ENCODE measurements at regions not wholly inside any gene's neighbourhood (a gene's known extent, or its start where the extent isn't known, plus 50 kb on each side); places are given as distances from the start of the nearest gene placed in this dataset.
"Not testable (repeated sequence)": the region's sequence is repeated elsewhere in the genome, so short reads cannot be mapped to it uniquely, and the experiment has no call there.

DNA sequence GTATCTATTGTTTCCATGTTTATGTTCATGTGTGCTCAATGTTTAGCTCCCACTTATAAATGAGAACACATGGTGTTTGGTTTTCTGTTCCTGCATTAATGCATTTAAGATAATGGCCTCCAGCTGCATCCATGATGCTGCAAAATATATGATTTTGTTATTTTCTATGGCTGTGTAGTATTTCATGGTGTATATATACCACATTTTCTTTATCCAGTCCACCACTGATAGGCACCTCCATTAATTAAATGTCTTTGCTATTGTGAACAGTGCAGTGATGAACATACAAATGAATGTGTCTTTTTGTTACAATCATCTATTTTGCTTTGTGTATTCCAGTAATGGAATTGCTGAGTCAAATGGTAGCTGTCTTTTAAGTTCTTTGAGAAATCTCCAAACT is 329.4 kb upstream of the MAGI2 start:
- H3K4me1 Mint-ChIP-seq, result no peaks in the 10 kb centered on the region
- peaks cover 4% of the 10 kb centered on the region for H3K9me3 Mint-ChIP-seq
- no peak overlapping the region for H3K27ac Mint-ChIP-seq
- H3K36me3 Mint-ChIP-seq, result no peaks in the 10 kb centered on the region
- DNase-seq (ENCODE audit: low spot score in 2 of 2) (no peak), ATAC-seq (ENCODE audit: low read depth) (no peak)
- H3K27me3 Mint-ChIP-seq, result no peaks in the 10 kb centered on the region
- H3K4me3 Mint-ChIP-seq, result no peak overlapping the region

DNA sequence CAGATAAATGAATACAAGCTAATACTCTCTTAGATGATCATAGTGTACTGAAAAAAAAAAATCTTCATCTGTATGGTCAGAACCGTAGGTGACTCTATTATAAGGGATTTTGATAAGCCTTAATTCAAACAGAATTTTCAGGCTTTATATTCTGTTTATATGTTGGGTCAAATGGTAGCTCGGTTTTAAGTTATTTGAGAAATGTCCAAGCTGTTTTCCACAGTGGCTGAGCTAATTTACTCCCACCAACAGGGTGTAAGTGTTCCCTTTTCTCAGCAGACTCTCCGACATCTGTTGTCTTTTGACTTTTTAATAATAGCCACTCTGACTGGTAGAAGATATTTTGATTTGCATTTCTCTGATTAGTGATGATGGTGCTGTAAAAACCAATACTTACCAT is 328.8 kb upstream of the MAGI2 start:
- Mint-ChIP-seq H3K4me1 (no peaks in the 10 kb centered on the region), H3K27me3 (no peaks in the 10 kb centered on the region), H3K36me3 (no peaks in the 10 kb centered on the region), H3K4me3 (no peak overlapping the region), H3K27ac (no peak overlapping the region), H3K9me3 (peaks cover 4% of the 10 kb centered on the region)
- no peak for ATAC-seq (ENCODE audit: low read depth)
- DNase-seq (ENCODE audit: low spot score in 2 of 2), result no peak

DNA sequence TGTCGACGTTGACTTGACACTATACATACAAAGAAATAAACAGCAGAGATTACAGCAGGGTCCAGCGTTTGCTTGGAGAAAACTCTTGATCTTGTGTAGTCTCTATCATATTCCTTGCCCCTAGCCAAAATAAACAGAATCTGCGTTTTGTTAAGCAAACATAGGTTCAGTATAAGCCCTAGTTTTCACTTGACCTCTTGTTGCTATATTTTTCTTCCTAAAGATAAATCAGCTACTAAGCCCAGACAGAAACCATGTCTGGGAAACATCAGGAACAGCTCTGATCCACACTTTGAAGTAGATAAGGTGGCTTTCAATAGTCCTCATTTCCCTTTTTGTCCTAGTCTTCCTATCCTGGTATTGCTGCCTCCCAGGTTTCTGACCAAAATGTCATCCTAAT is 328.2 kb upstream of the MAGI2 start:
- no peak for ATAC-seq (ENCODE audit: low read depth)
- H3K4me1 Mint-ChIP-seq, result no peaks in the 10 kb centered on the region
- peaks cover 5% of the 10 kb centered on the region for H3K9me3 Mint-ChIP-seq
- no peak overlapping the region for H3K27ac Mint-ChIP-seq
- no peaks in the 10 kb centered on the region for H3K27me3 Mint-ChIP-seq
- DNase-seq (ENCODE audit: low spot score in 2 of 2), result no peak
- no peaks in the 10 kb centered on the region for H3K36me3 Mint-ChIP-seq
- no peak overlapping the region for H3K4me3 Mint-ChIP-seq

DNA sequence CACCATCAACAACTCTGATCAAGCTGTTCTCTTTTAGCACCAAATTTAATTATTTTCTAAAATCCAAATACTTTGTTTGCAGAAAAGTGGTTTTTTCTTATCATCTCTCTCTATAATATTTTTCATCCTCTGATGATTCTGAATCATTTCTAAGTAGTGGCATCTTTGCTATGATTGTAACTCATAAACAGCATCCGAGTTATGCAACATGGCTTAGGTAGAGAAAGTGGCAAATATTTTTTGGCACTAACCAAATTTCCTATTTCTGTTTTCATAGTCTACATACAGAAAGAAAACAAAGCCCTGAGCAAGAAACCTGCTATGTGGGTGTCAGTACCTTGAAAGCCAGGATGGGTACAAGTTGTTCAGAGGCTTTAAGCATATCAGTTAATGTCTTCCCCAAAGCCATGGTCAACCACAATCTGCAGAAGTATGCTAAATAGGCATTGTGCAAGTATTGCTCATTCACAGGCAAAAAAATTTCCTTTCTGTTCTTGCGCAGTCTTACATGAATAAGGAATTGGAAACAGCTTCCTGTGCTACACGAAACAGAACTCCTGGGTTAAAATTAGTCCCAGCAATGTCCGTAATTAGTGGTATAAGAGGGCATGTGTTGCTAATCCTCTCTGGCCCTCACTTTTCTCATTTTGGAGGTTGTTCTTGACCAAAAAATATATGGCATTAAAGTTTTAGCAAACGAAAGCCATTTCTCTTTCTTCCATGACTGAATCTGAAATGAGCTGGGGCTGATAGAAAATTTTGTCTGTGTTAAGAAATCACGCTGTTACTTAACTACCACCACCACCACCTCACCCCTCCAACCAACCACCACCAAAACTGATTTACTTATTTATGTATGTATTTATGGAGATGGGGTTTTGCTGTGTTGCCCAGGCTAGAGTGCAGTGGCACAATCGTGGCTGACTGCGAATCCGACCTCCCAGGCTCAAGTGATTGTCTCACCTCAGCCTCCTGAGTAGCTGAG is 325.6 kb upstream of the MAGI2 start:
- H3K36me3 Mint-ChIP-seq, result no peaks in the 10 kb centered on the region
- H3K9me3 Mint-ChIP-seq, result peaks cover 5% of the 10 kb centered on the region
- no peaks in the 10 kb centered on the region for H3K27me3 Mint-ChIP-seq
- H3K27ac Mint-ChIP-seq, result no peak overlapping the region
- H3K4me3 Mint-ChIP-seq, result no peak overlapping the region
- no peaks in the 10 kb centered on the region for H3K4me1 Mint-ChIP-seq
- no peak for DNase-seq (ENCODE audit: low spot score in 2 of 2)
- no peak for ATAC-seq (ENCODE audit: low read depth)

DNA sequence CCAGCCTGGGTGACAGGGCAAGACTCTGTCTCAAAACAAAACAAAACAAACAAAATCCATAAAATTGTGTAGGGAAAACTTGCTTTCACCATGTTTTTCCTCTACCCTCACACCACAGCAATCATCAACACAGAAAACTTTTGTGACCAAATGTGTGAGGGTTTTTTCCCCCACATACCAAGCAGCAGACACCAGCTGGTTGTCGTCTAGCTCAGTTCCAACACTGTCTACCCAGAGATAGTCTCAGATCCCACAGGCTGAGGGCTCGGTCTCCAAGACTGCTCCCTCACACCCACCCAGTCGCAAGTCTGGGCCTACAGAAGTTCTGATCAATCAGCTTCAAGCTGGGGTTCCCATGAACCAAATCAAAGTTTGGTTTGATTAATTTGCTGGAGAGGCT is 322.4 kb upstream of the MAGI2 start:
- Mint-ChIP-seq H3K4me3 (no peak overlapping the region), H3K9me3 (peaks cover 3% of the 10 kb centered on the region), H3K4me1 (no peaks in the 10 kb centered on the region), H3K27ac (no peak overlapping the region), H3K36me3 (no peaks in the 10 kb centered on the region), H3K27me3 (no peaks in the 10 kb centered on the region)
- DNase-seq (ENCODE audit: low spot score in 2 of 2) (no peak), ATAC-seq (ENCODE audit: low read depth) (no peak)

DNA sequence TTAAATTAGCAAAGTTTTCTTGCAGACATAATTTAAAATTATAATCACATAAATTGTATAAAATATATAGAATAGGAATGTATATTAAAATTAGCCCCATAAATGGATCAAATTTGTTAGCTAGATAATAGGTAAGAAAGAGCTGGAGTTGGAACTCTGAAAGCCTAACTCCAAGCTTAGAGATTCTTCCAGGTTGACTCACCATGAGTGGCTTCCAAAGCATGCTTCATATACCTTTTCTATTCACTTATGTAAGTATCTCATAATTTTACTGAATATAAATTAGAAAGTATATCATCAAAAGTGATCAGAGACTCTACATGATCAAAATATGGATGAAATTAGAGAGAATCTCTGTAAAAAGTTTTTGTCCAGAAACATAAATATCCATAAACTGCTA is 320.7 kb upstream of the MAGI2 start:
- Mint-ChIP-seq H3K9me3 (peaks cover 3% of the 10 kb centered on the region), H3K27ac (no peak overlapping the region), H3K36me3 (no peaks in the 10 kb centered on the region), H3K27me3 (no peaks in the 10 kb centered on the region), H3K4me3 (no peak overlapping the region), H3K4me1 (no peaks in the 10 kb centered on the region)
- no peak for DNase-seq (ENCODE audit: low spot score in 2 of 2)
- no peak for ATAC-seq (ENCODE audit: low read depth)

DNA sequence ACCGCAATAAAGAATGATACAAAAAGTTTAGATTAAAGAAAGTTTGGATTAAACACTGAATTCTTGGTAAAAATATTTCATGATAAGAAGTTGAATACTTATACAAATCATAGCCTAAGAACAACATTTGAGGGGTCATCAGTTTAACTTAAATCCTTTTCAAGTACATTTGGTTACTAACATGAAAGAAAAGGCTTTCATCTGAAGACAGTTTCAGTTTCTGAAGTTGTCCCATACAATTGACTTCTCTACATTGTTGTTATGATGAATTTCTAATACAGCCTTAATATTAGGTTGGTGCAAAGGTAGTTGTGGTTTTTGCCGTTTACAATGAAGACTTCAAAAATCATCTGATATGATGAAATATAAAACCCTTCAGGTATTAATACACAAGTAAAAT is 317.5 kb upstream of the MAGI2 start:
- DNase-seq (ENCODE audit: low spot score in 2 of 2) (no peak), ATAC-seq (ENCODE audit: low read depth) (no peak)
- Mint-ChIP-seq H3K27ac (no peak overlapping the region), H3K4me3 (no peak overlapping the region), H3K9me3 (no peaks in the 10 kb centered on the region), H3K36me3 (no peaks in the 10 kb centered on the region), H3K27me3 (no peaks in the 10 kb centered on the region), H3K4me1 (no peaks in the 10 kb centered on the region)

DNA sequence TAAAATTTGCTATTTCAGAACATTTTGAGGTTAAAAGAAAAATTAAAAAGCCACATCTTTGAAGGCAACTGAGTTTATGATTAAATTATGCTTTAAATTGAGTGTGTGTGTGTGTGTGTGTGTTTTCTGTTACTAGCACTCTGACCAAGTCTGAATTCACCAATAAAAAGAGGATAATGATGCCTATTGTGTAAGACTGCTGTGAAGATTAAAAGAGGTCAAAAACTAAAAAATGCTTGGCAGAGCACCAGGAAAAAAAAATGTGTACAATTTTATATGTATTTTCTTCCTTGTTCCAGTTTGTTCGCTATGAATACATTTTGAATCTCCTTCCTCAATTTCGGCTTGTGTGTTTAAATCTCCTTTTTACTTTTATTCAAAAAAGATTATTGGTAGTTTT is 316.6 kb upstream of the MAGI2 start:
- Mint-ChIP-seq H3K27me3 (no peaks in the 10 kb centered on the region), H3K27ac (no peak overlapping the region), H3K36me3 (no peaks in the 10 kb centered on the region), H3K9me3 (no peaks in the 10 kb centered on the region), H3K4me1 (no peaks in the 10 kb centered on the region), H3K4me3 (no peak overlapping the region)
- DNase-seq (ENCODE audit: low spot score in 2 of 2) (no peak), ATAC-seq (ENCODE audit: low read depth) (no peak)

DNA sequence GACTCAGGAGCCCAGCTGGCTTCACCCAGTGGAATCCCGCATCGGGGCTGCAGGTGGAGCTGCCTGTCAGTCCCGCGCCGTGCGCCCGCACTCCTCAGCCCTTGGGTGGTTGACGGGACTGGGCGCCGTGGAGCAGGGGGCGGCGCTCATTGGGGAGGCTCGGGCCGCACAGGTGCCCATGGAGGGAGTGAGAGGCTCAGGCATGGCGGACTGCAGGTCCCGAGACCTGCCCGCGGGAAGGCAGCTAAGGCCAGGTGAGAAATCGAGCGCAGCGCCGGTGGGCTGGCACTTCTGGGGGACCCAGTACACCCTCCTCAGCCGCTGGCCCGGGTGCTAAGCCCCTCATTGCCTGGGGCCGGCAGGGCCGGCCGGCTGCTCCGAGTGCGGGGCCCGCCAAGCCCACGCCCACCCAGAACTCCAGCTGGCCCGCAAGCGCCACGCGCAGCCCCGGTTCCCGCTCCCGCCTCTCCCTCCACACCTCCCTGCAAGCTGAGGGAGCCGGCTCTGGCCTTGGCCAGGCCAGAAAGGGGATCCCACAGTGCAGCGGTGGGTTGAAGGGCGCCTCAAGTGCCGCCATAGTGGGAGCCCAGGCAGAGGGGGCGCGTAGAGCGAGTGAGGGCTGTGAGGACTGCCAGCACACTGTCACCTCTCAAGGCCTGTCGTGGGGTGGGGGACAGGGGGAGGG is 314.6 kb upstream of the MAGI2 start:
- H3K4me1 Mint-ChIP-seq; ATAC-seq (ENCODE audit: low read depth); DNase-seq (ENCODE audit: low spot score in 2 of 2); H3K9me3 Mint-ChIP-seq; H3K4me3 Mint-ChIP-seq; H3K27me3 Mint-ChIP-seq; H3K36me3 Mint-ChIP-seq; H3K27ac Mint-ChIP-seq: not testable (repeated sequence)

DNA sequence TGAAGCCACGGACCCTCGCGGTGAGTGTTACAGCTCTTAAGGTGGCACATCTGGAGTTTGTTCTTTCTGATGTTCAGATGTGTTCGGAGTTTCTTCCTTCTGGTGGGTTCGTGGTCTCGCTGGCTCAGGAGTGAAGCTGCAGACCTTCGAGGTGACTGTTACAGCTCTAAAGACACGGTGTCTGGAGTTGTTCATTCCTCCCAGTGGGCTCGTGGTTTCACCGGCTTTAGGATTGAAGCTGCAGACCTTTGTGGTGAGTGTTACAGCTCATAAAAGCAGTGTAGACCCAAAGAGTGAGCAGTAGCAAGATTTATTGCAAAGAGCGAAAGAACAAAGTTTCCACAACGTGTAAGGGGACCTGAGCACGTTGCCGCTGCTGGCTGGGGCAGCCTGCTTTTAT is 313.7 kb upstream of the MAGI2 start:
- not testable (repeated sequence) for DNase-seq (ENCODE audit: low spot score in 2 of 2); ATAC-seq (ENCODE audit: low read depth); H3K36me3 Mint-ChIP-seq; H3K27me3 Mint-ChIP-seq; H3K9me3 Mint-ChIP-seq; H3K4me3 Mint-ChIP-seq; H3K27ac Mint-ChIP-seq; H3K4me1 Mint-ChIP-seq

DNA sequence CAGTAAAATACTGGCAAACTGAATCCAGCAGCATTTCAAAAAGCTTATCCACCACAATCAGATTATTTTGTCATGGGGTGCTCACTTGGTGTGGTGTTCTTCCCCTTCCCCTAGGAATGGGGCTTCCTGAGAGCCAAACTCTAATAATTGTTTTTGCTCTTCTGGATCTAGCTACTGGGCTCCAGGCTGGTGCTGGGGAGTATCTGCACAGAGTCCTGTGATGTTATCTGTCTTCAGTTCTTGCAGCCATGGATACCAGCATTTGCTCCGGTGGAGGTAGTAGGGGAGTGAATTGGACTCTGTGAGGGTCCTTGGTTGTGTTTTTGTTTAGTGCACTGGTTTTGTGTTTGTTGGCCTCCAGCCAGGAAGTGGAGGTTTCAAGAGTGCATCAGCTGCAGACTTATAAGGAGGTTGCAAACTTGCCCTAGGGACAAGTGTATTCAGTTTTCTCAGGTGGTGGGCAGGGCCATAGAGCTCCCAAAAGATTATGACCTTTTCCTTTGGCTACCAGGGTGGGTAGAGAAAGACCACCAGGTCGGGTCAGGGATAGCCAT is 308.5 kb upstream of the MAGI2 start:
- DNase-seq (ENCODE audit: low spot score in 2 of 2) (no peak), ATAC-seq (ENCODE audit: low read depth) (no peak)
- Mint-ChIP-seq H3K4me1 (no peaks in the 10 kb centered on the region), H3K27ac (no peak overlapping the region), H3K27me3 (no peaks in the 10 kb centered on the region), H3K4me3 (no peak overlapping the region), H3K36me3 (no peaks in the 10 kb centered on the region), H3K9me3 (peaks cover 2% of the 10 kb centered on the region)

DNA sequence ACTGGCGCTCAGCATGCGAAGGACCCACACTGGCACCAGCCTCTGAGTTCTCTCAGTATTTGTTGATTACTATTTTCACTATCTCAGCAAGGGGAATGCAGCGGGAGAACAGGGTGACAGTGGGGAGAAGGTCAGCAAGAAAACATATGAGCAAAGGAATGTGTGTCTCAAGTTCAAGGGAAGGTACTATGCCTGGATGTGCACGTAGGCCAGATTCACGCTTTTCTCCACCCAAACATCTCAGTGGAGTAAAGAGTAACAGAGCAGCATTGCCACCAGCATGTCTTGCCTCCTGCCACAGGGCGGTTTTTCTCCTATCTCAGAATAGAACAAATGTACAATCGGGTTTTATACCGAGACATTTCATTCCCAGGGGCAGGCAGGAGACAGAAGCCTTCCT is 297.5 kb upstream of the MAGI2 start:
- ATAC-seq (ENCODE audit: low read depth); H3K36me3 Mint-ChIP-seq; H3K4me1 Mint-ChIP-seq; H3K4me3 Mint-ChIP-seq; H3K9me3 Mint-ChIP-seq; DNase-seq (ENCODE audit: low spot score in 2 of 2); H3K27ac Mint-ChIP-seq; H3K27me3 Mint-ChIP-seq: not testable (repeated sequence)

DNA sequence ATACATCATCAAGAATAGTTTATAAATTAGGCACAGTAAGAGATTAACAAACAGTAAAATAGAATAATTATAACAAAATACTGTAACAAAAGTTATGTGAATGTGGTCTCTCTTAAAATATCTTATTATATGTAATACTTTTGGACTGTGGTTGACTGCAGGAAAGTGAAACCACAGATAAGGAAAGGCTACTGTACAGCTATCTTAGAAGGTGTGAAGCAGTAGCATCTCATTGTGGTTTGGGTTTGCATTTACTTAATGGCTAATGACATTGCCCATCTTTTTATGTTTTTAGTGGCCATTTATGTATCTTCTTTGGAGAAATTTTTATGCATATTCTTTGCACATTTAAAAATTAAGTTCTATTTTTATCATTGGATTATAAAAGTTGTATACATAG is 296.4 kb upstream of the MAGI2 start:
- no peak for DNase-seq (ENCODE audit: low spot score in 2 of 2)
- Mint-ChIP-seq H3K27me3 (no peaks in the 10 kb centered on the region), H3K27ac (no peak overlapping the region), H3K36me3 (no peaks in the 10 kb centered on the region), H3K4me3 (no peak overlapping the region), H3K4me1 (no peaks in the 10 kb centered on the region), H3K9me3 (peaks cover 3% of the 10 kb centered on the region)
- no peak for ATAC-seq (ENCODE audit: low read depth)

DNA sequence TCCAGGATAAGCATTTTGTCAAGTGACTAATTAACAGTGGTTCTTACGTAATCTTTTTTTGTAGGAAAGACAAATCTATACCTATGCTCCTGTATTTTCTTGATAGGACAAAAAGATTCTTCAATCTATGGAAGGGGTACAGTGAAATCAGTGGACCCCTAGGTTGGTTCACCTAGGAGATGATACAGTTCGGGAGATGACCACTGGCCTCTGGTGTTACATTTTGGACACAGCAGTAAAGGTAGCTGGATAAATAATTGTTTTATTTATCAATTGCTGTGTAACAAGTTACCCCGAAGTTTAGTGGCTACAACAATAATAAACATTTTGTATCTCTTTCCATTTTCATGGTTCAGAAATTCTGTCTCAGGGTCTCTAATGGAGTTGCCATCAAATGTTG is 288.2 kb upstream of the MAGI2 start:
- ATAC-seq (ENCODE audit: low read depth) (no peak), DNase-seq (ENCODE audit: low spot score in 2 of 2) (no peak)
- H3K4me3 Mint-ChIP-seq, result no peak overlapping the region
- no peaks in the 10 kb centered on the region for H3K36me3 Mint-ChIP-seq
- peaks cover 3% of the 10 kb centered on the region for H3K9me3 Mint-ChIP-seq
- H3K27me3 Mint-ChIP-seq, result no peaks in the 10 kb centered on the region
- no peaks in the 10 kb centered on the region for H3K4me1 Mint-ChIP-seq
- no peak overlapping the region for H3K27ac Mint-ChIP-seq
